ENCODE measurements at regions not wholly inside any gene's neighbourhood (a gene's known extent, or its start where the extent isn't known, plus 50 kb on each side); places are given as distances from the start of the nearest gene placed in this dataset.

GRCh38 chr2:105959357-105959756 lies 214.6 kb downstream of the NCK2 start:
- H3K9me2 ChIP-seq (replicated peaks; ENCODE audit: low read depth, low read length) = no peaks in the 10 kb centered on the region
- no peaks in the 10 kb centered on the region for H3K36me3 ChIP-seq (ENCODE audit: insufficient read depth, low read length)
- H3F3A ChIP-seq (ENCODE audit: low read depth) = no peaks in the 10 kb centered on the region
- TF ChIP-seq EZH2phosphoT487 (IDR thresholded peaks at IDR 0.05; ENCODE audit: borderline replicate concordance) = no peak
- no peak for TF ChIP-seq CTCF (conservative IDR thresholded peaks at IDR 0.05; ENCODE audit: low read length)
- no peak overlapping the region for H3K9ac ChIP-seq (ENCODE audit: low read depth, low read length, poor library complexity, severe bottlenecking)
- H2AFZ ChIP-seq (ENCODE audit: low read length) = no peak overlapping the region
- no peaks in the 10 kb centered on the region for H3K79me2 ChIP-seq (ENCODE audit: insufficient read depth, low read length)
- H3K27me3 ChIP-seq (ENCODE audit: insufficient read depth, low read length, poor library complexity, severe bottlenecking) = no peaks in the 10 kb centered on the region
- no peaks in the 10 kb centered on the region for H4K20me1 ChIP-seq (ENCODE audit: insufficient read depth, low read length, poor library complexity, severe bottlenecking)
- H3K4me3 ChIP-seq (ENCODE audit: low read length, poor library complexity, severe bottlenecking) = no peak overlapping the region
- H3K4me2 ChIP-seq (ENCODE audit: low read depth, low read length, poor library complexity, severe bottlenecking) = no peak overlapping the region
- peaks cover 15% of the 10 kb centered on the region for H3K4me1 ChIP-seq (ENCODE audit: insufficient read depth, low read length, poor library complexity, severe bottlenecking)
- no peaks in the 10 kb centered on the region for H3K9me3 ChIP-seq (ENCODE audit: insufficient read depth, low read depth, low read length)

- H3K4me3 ChIP-seq (ENCODE audit: low read length, poor library complexity, severe bottlenecking) = no peak overlapping the region
- no peaks in the 10 kb centered on the region for H3K9me3 ChIP-seq (ENCODE audit: insufficient read depth, low read depth, low read length)
- no peak overlapping the region for H3K9ac ChIP-seq (ENCODE audit: low read depth, low read length, poor library complexity, severe bottlenecking)
- H3K4me2 ChIP-seq (ENCODE audit: low read depth, low read length, poor library complexity, severe bottlenecking) = no peak overlapping the region
- no peaks in the 10 kb centered on the region for H3K36me3 ChIP-seq (ENCODE audit: insufficient read depth, low read length)
- no peaks in the 10 kb centered on the region for H3K27me3 ChIP-seq (ENCODE audit: insufficient read depth, low read length, poor library complexity, severe bottlenecking)
- no peaks in the 10 kb centered on the region for H3K9me2 ChIP-seq (replicated peaks; ENCODE audit: low read depth, low read length)
- 0 out of 2 replicates have a peak overlapping the region, but pooled peaks have one; percentile 42 for H2AFZ ChIP-seq (ENCODE audit: low read length)
- TF ChIP-seq CTCF (conservative IDR thresholded peaks at IDR 0.05; ENCODE audit: low read length) (no peak), EZH2phosphoT487 (IDR thresholded peaks at IDR 0.05; ENCODE audit: borderline replicate concordance) (no peak)
- no peaks in the 10 kb centered on the region for H4K20me1 ChIP-seq (ENCODE audit: insufficient read depth, low read length, poor library complexity, severe bottlenecking)
- H3F3A ChIP-seq (ENCODE audit: low read depth) = peaks cover 6% of the 10 kb centered on the region; the same call in 1 of the 2 replicates
- peaks cover 55% of the 10 kb centered on the region for H3K4me1 ChIP-seq (ENCODE audit: insufficient read depth, low read length, poor library complexity, severe bottlenecking)
- no peaks in the 10 kb centered on the region for H3K79me2 ChIP-seq (ENCODE audit: insufficient read depth, low read length)
Observed at GRCh38 chr2:105954891-105955290, 210.2 kb downstream of the NCK2 start.

GRCh38 chr2:105953942-105954341 lies 209.2 kb downstream of the NCK2 start:
- no peak for TF ChIP-seq EZH2phosphoT487 (IDR thresholded peaks at IDR 0.05; ENCODE audit: borderline replicate concordance)
- no peak for TF ChIP-seq CTCF (conservative IDR thresholded peaks at IDR 0.05; ENCODE audit: low read length)
- no peaks in the 10 kb centered on the region for H3K9me3 ChIP-seq (ENCODE audit: insufficient read depth, low read depth, low read length)
- no peaks in the 10 kb centered on the region for H3K27me3 ChIP-seq (ENCODE audit: insufficient read depth, low read length, poor library complexity, severe bottlenecking)
- H3F3A ChIP-seq (ENCODE audit: low read depth) = peaks cover 6% of the 10 kb centered on the region; the same call in 1 of the 2 replicates
- H3K36me3 ChIP-seq (ENCODE audit: insufficient read depth, low read length) = no peaks in the 10 kb centered on the region
- no peak overlapping the region for H3K9ac ChIP-seq (ENCODE audit: low read depth, low read length, poor library complexity, severe bottlenecking)
- no peak overlapping the region for H3K4me3 ChIP-seq (ENCODE audit: low read length, poor library complexity, severe bottlenecking)
- peak overlapping the region; percentile 44; the same call in 1 of the 2 replicates for H2AFZ ChIP-seq (ENCODE audit: low read length)
- H3K79me2 ChIP-seq (ENCODE audit: insufficient read depth, low read length) = no peaks in the 10 kb centered on the region
- H4K20me1 ChIP-seq (ENCODE audit: insufficient read depth, low read length, poor library complexity, severe bottlenecking) = no peaks in the 10 kb centered on the region
- peaks cover 55% of the 10 kb centered on the region for H3K4me1 ChIP-seq (ENCODE audit: insufficient read depth, low read length, poor library complexity, severe bottlenecking)
- H3K4me2 ChIP-seq (ENCODE audit: low read depth, low read length, poor library complexity, severe bottlenecking) = no peak overlapping the region
- no peaks in the 10 kb centered on the region for H3K9me2 ChIP-seq (replicated peaks; ENCODE audit: low read depth, low read length)
